Epidermal melanocyte (primary cell): ENCODE measurements at regions not wholly inside any gene's neighbourhood (a gene's known extent, or its start where the extent isn't known, plus 50 kb on each side); places are given as distances from the start of the nearest gene placed in this dataset.
A peak's percentile ranks its signal among the peaks of the same experiment; 100 is the strongest.

ENCODE experiments used
- DNase-seq: peaks from one replicate; pipeline ENCODE4 v3.0.0; 2011; ENCODE audit warnings: low spot score; ENCODE audit not compliant: insufficient read length

GRCh38 chr17:83144421-83145357, 65.3 kb downstream of the METRNL start:
- no peak for DNase-seq

DNA sequence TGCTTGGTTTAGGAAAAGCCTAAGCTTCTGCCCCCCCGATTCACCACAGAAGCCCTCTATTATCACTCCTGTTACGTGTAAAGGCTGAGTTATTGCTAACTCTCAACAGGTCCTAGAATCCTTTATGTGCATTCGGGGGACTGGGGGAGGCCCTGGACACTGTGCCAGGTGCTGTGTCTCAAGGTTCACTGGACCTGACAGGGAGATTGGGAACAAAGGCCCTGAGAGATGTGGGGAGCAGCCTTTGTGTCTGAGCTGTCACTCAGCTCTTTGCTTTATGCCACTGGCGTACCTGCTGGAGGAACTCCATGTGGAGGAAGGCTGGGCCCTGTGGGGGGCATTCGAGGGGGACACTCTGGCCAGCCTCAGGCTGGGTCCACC, 65.9 kb downstream of the METRNL start:
- no peak for DNase-seq

DNA sequence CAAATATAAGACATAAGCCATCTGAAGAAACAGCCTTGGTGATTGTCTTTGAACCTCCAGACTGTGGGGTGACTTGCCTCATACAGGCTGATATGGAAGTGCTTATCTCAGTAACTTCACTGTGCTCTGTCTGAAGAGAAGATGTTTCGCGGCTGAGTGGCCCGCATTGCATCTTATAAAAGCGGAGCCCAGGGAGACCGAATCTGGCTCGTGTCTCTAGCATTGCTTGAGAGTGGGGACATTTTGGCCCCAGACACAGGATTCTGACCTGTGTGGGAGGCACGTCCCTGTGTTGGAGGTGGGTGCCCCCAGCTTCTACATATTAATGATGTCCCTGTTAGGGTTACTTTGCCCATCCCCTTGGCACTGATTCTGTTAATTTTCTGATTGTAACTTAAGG, 66.4 kb downstream of the METRNL start:
- no peak for DNase-seq

DNA sequence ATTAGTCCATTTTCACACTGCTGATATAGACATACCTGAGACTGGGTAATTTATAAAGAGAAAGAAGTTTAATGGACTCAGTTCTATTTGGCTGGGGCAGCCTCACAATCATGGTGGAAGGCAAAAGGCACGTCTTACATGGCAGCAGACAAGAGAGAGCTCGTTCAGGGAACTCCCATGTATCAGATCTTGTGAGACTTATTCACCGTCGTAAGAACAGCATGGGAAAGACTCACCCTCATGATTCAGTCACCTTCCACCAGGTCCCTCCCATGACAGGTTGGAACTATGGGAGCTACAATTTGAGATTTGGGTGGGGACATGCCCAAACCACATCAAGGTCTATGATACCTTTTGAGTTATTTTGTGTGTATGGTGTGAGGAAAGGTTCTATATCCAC, 66.9 kb downstream of the METRNL start:
- no peak for DNase-seq

- DNase-seq, result no peak
Observed at GRCh38 chr17:83147280-83147679, 67.9 kb downstream of the METRNL start.

- DNase-seq, result no peak
Observed at GRCh38 chr17:83148317-83149028, 69.1 kb downstream of the METRNL start.

DNA sequence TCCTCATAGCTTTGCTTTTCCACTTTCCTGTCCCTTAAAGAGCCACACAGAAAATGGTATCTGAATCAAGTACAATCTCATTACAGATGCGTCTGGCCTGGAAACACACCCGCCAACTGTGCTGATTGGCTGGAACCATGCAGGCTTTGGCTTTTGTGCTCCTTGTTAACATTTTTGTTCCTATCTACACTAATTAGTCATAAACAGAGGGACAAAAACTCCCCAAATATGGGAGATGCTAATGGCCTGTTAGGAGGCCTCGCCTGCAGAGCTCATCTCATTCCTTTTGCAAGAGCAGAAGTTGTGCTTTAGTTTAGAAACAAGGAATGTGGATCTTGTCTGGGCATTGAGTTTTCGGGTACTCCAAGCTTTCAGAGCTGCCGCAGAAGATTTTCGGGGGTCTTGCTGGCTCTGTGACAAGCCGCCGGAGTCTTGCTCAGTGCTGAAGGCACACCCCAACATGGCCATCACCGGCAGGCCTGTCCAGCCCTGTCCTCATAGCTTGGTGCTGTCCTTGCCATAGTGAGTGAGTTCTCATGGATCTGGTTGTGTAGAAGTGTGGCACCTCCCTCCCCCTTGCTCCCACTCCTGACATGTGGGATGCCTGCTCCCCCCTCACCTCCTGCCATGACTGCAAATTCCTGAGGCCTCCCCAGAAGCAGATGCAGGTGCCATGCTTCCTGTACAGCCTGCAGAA, 69.8 kb downstream of the METRNL start:
- no peak for DNase-seq

GRCh38 chr17:83149761-83150251, 70.4 kb downstream of the METRNL start:
- no peak for DNase-seq

DNA sequence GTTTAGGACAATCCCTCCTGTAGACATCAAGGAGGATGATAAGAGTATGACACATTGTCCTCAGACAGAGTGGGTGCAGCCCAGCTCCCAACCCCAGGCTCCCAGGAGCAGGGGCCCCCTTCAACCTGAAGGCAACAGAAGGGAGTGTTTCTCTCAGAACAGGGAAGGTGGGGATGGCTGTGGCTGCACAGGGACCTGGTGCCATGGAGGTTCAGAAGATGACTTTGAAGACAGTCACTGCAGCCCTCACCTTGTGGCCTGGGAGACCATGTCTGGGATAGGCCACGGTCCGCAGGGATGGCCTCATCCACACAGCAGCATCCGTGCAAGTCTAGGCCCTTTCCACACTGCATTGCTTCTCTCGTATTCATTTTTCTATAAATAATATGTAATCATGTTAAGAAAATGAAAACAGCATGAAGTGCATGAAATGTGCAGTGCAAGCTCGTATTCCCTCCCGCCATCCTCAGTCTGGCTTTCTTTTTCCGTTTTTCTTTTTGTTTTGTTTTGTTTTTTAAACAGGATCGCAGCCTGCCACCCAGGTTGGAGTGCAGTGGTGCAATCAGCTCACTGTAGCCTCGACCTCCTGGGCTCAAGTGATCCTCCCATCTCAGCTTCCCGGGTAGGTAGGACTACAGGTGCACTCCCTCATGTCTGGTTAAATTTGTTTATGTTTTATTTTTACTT, 71.1 kb downstream of the METRNL start:
- no peak for DNase-seq

DNA sequence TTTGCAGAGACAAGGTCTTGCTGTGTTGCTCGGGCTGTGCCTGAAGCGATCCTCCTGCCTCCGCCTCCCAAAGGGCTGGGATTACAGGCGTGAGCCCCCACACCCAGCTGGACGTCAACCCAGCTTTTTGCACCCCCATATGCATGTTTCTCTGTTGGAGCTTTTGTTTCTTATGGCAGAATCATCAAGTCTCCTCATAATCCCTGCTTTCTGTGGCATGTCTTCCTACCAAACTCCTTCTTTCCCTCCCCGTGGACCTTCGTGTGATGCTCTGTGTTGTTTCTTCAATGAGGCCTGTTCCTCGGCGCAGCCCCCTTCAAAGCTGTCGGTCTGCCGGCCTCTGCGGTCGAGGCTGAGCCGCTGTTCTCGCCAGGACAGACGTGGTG, 71.6 kb downstream of the METRNL start:
- DNase-seq, result no peak

GRCh38 chr17:83151442-83152226, 72.2 kb downstream of the METRNL start:
- DNase-seq, result peak; percentile 77

- DNase-seq, result no peak
Observed at GRCh38 chr17:83152227-83152744, 72.9 kb downstream of the METRNL start.

- DNase-seq, result no peak
Observed at GRCh38 chr17:83152745-83153611, 73.6 kb downstream of the METRNL start.

DNA sequence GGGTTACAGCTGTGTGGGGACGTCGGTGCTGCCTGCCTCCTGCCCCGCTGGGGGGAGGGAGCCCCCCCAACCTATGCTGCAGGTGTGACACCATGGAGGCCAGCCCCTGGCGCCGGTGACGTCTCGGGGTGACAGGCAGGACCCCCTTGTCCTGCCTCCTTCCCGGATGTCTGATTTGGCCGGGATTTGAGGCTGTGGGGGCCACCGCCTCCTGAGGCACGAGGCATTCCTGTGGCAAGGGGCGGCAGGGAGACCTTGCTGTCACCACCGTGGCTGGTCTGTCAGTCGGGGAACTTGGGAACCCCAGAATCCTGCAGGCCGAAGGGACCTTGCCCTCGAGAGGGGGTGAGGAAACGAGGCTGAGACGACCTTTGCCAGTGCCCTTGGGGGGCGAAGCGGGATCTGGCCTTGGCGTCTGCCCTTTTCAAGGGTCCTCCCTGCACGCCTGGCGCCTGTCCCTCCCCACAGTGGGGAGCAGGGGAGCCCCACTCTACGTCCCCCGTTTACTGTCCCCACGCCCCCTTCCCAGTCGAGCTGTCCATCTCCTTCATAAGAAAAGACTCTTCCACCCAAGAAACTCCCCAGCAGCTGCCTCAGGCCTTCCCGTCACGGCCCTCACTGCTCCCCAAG, 74.4 kb downstream of the METRNL start:
- DNase-seq, result no peak

DNA sequence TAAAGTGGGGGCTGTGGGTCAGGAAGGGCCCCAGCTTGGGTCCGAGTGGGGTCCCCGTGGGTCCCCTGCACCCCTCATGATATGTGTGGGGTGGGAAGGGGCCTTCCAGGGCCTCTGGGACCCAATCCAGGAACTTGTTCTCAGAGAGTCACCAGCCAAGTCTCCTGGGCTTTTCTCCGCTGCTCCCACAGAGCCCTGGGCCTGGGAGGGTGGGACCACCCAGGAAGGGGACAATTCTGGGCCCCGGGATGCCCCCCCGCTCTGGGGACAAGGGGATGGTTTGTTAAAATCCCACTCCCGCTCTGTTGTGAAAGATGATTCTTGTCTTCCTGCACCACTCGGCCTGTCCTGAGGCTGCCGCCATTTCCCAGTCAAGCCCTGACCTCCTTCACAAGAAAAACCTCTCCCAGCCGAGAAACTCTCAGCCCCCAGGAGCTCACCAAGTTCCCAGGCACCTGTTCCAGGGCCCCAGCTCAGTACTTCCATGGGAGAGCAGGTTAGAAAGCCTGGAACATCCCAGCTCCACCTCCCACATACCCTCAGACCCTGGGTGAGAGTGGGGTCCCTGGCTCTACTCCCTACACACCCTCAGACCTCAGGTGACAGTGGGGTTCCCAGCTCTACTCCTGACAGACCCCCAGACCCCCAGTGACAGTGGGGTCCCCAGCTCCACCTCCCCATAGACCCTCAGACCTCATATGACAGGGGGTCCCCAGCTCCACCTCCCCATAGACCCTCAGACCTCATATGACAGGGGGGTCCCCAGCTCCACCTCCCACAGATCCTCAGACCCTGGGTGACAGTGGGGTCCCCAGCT, 75.1 kb downstream of the METRNL start:
- no peak for DNase-seq

DNA sequence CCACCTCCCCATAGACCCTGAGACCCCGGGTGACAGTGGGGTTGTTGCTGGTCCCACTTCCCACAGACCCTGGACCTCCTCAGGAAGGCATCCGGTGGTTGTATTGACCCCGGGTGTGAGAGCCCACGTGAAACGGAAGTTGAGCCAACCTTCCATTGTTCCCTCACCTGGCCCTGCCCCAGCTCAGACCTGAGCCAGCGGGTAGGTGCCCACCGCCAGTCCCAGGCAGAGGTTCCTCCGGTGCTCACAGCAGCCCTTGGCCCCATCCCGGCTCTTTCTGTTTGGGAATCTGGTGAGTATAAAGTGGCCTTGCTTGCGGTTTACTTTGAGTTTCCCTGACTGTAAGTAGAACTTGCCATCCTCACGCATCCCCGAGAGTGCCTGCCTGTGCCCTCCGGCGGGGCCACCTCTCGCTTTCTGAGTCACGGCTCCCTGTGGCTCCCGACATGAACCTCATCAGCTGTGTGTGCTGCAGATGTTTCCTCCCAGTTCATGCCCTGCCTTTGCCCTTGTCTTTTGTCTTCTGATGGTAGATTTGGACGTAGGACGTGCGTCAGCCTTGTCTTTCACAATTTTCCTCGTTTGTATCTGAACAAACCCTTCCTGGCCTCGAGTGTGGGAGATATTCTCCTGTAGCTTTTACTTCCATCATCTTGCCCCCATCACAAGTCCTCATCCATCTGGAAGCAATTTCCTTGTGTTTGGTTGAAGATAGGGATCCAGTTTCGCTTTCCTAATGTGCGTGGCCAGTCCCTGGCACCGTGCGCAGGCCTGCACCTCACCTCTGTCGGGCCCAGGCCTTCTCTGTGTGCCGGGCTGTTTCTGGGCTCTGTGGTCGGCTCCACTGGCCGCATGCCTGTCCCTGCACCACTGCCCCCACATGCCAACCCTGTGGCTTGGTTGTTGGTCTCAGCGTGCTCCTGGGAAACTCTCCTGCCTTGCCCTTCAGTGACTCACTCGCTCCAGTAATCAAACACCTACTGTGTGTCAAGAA, 76.0 kb downstream of the METRNL start:
- peak; percentile 73 for DNase-seq

GRCh38 chr17:83156408-83156807, 77.0 kb downstream of the METRNL start:
- DNase-seq, result no peak
